K562 (cell line): ENCODE measurements at regions not wholly inside any gene's neighbourhood (a gene's known extent, or its start where the extent isn't known, plus 50 kb on each side); places are given as distances from the start of the nearest gene placed in this dataset.

Experiments
- ATAC-seq: fragments of 200-7000 bp; cut with Tn5 transposase; 3 replicates; pipeline ENCODE4 v1.9.1; 2020; ENCODE audit warnings: moderate library complexity
- BruUV-seq: library from RNA; stranded (reverse); fragments of 400-500 nt; replicated peaks from 2 replicates; lab custom pipeline; 2021; lab: Mats Ljungman, UMichigan
- CTCF ChIA-PET: fragments of 300-600 bp; formaldehyde crosslinking; extraction: SDS; loops from one replicate; lab custom pipeline; 2021; ENCODE audit warnings: low intra/inter-chr PET ratio; lab: Yijun Ruan, JAX
- POLR2A ChIA-PET: fragments of 300-600, 350-650 bp; sonication (Branson Sonifier 250); formaldehyde crosslinking; extraction: SDS; loops from one replicate; lab custom pipeline; 2021; ENCODE audit warnings: antibody characterized with exemption, inconsistent platforms; lab: Yijun Ruan, JAX
- DNase-seq, 4 experiments: peaks; one replicate each; pipeline versions ENCODE4 v3.0.0 to v3.0.0-alpha.2; 2011 to 2018; ENCODE audit warnings: low spot score in 3 of 4, mixed read lengths in 3 of 4; ENCODE audit errors: extremely low read depth in 1 of 4
- FAIRE-seq: peaks from 2 replicates; lab custom pipeline; 2011; peaks lifted over from hg19 to GRCh38; lab: Jason Lieb, UNC
- H2AFZ ChIP-seq: 2 replicates; pipeline ENCODE4 v1.6.0; 2011; ENCODE audit warnings: low read depth, low read length, control low read depth, inconsistent platforms
- H3K27ac ChIP-seq: fragments of 200-600 bp; 3 replicates; pipeline ENCODE4 v1.8.0; 2011; ENCODE audit warnings: low read depth, mild to moderate bottlenecking, control low read depth, inconsistent platforms, low read length, moderate library complexity, mixed read lengths; ENCODE audit errors: extremely low read depth
- H3K27me3 ChIP-seq, 2 experiments: fragments of 300-600 bp in 1 of 2; 2 replicates in 1 of 2; 3 replicates in 1 of 2; pipeline versions ENCODE4 v1.6.0 to v1.8.0; 2011; ENCODE audit warnings: inconsistent platforms in 2 of 2, low read length in 2 of 2, mild to moderate bottlenecking in 1 of 2, mixed read lengths in 1 of 2, moderate library complexity in 1 of 2; ENCODE audit not compliant: control insufficient read depth in 2 of 2, insufficient read depth in 2 of 2
- H3K36me3 ChIP-seq: fragments of 300-600 bp; 3 replicates; pipeline ENCODE4 v1.8.0; 2011; ENCODE audit warnings: mild to moderate bottlenecking, low read length, inconsistent platforms; ENCODE audit not compliant: control insufficient read depth, insufficient read depth
- H3K4me1 ChIP-seq, 2 experiments: fragments of 200-600 bp in 1 of 2; replicated peaks in 1 of 2; 2 replicates in 1 of 2; 3 replicates in 1 of 2; pipeline versions ENCODE4 v1.5.1 to v1.8.0; 2011; ENCODE audit warnings: inconsistent platforms in 2 of 2, low read length in 2 of 2, mild to moderate bottlenecking in 1 of 2, mixed read lengths in 1 of 2, moderate library complexity in 1 of 2; ENCODE audit not compliant: control insufficient read depth in 2 of 2, insufficient read depth in 2 of 2
- H3K4me2 ChIP-seq: 2 replicates; pipeline ENCODE4 v1.6.1; 2011; ENCODE audit warnings: low read length, control low read depth, inconsistent platforms, mixed read lengths; ENCODE audit not compliant: insufficient read depth
- H3K4me3 ChIP-seq: fragments of 200-600 bp; sonication (generic), shearing (Covaris generic); 2 replicates; pipeline ENCODE4 v1.5.1; 2016; ENCODE audit warnings: control low read depth, inconsistent platforms
- H3K79me2 ChIP-seq: fragments of 200-600 bp; 3 replicates; pipeline ENCODE4 v1.8.0; 2011; ENCODE audit warnings: low read length, inconsistent platforms; ENCODE audit not compliant: control insufficient read depth, insufficient read depth
- H3K9ac ChIP-seq, 2 experiments: 2 replicates each; pipeline versions ENCODE4 v1.6.0 to v1.6.1; 2011; ENCODE audit warnings: low read depth in 2 of 2, low read length in 2 of 2, control low read depth in 1 of 2, inconsistent platforms in 1 of 2, mild to moderate bottlenecking in 1 of 2, mixed read lengths in 1 of 2; ENCODE audit not compliant: insufficient read depth in 1 of 2
- H3K9me1 ChIP-seq: one replicate; pipeline ENCODE4 v1.6.0; 2011; ENCODE audit warnings: inconsistent platforms, mild to moderate bottlenecking, low read length, moderate library complexity; ENCODE audit not compliant: control insufficient read depth, insufficient read depth
- H3K9me3 ChIP-seq: replicated peaks from 2 replicates; pipeline ENCODE4 v1.5.1; 2011; ENCODE audit warnings: low read depth, low read length, inconsistent platforms; ENCODE audit not compliant: control insufficient read depth, insufficient read depth
- H4K20me1 ChIP-seq: replicated peaks from 2 replicates; pipeline ENCODE4 v1.6.1; 2011; ENCODE audit warnings: low read length, inconsistent platforms, mixed read lengths; ENCODE audit not compliant: control insufficient read depth, insufficient read depth
- KAT2B ChIP-seq: IDR thresholded peaks from one replicate; pipeline ENCODE4 v1.6.1; 2012; ENCODE audit warnings: low read depth, mild to moderate bottlenecking, control low read depth, inconsistent platforms, low read length, moderate library complexity
- MYBL2 ChIP-seq, 2 experiments: fragments of 450-650 bp in 1 of 2; sonication (generic) in 1 of 2; formaldehyde crosslinking in 1 of 2; IDR thresholded peaks; 2 replicates each; pipeline versions ENCODE4 v1.6.1 to v1.8.1; 2017 to 2022; ENCODE audit warnings: borderline replicate concordance in 1 of 2, inconsistent platforms in 1 of 2, low read depth in 1 of 2, mild to moderate bottlenecking in 1 of 2, missing genetic modification reagents in 1 of 2, moderate library complexity in 1 of 2
- NFATC3 ChIP-seq: fragments of 450-650 bp; IDR thresholded peaks from 2 replicates; pipeline ENCODE4 v1.6.1; 2017; ENCODE audit warnings: mild to moderate bottlenecking
- TFAM ChIP-seq: fragments of 250-450 bp; sonication (Bioruptor Pico); conservative IDR thresholded peaks from 2 replicates; pipeline ENCODE4 v1.5.0; 2021; ENCODE audit warnings: mild to moderate bottlenecking, moderate library complexity
- ZNF41 ChIP-seq: fragments of 250-450 bp; sonication (Bioruptor Pico); conservative IDR thresholded peaks from 2 replicates; pipeline ENCODE4 v1.4.0; 2020; ENCODE audit warnings: mild to moderate bottlenecking
- ZNF699 ChIP-seq: fragments of 250-450 bp; sonication (Bioruptor Pico); IDR thresholded peaks from 2 replicates; pipeline ENCODE4 v1.8.0; 2021; ENCODE audit warnings: mild to moderate bottlenecking, moderate library complexity; ENCODE audit not compliant: insufficient replicate concordance
- WGBS: fragments of 100-300 bp; shearing (Covaris generic); methylation state at CpG from one replicate; pipeline ENCODE4 v1.1.6; 2016; ENCODE audit warnings: low coverage, mixed read lengths; ENCODE audit not compliant: insufficient coverage; ENCODE audit errors: missing lambda C conversion rate; 5-methylcytosine and 5-hydroxymethylcytosine counted together
- in situ Hi-C: fragments of 300-500 bp; cut with MboI; formaldehyde crosslinking; loops from 4 replicates; pipeline ENCODE4 v1.15.0; 2018; ENCODE audit warnings: inconsistent platforms, mixed read lengths
- intact Hi-C: fragments of 100-400 bp; cut with micrococcal nuclease; formaldehyde crosslinking; loops from 2 replicates; pipeline ENCODE4 v1.14.2; 2022
- TF ChIP-seq, protein P1 (sequence below), 2 experiments: fragments of 450-650 bp; formaldehyde crosslinking in 1 of 2; IDR thresholded peaks; 2 replicates each; pipeline versions ENCODE4 v1.4.0 to v1.6.1; 2014 to 2020; ENCODE audit warnings: mild to moderate bottlenecking in 2 of 2, borderline replicate concordance in 1 of 2, low read depth in 1 of 2
- TF ChIP-seq, protein P2 (sequence below), 3 experiments: IDR thresholded peaks in 2 of 3; conservative IDR thresholded peaks in 1 of 3; 2 replicates each; pipeline ENCODE4 v1.5.1; 2011 to 2012; ENCODE audit warnings: low read length in 3 of 3, mild to moderate bottlenecking in 3 of 3, control low read depth in 2 of 3, improper control_type of control experiment in 1 of 3, inconsistent platforms in 1 of 3, low read depth in 1 of 3, mixed read lengths in 1 of 3, moderate library complexity in 1 of 3; ENCODE audit not compliant: insufficient read depth in 2 of 3
- TF ChIP-seq, protein P3 (sequence below): sonication (generic); formaldehyde crosslinking; IDR thresholded peaks from 2 replicates; pipeline ENCODE4 v1.8.1; 2023; ENCODE audit warnings: mild to moderate bottlenecking, missing genetic modification reagents

DNA sequence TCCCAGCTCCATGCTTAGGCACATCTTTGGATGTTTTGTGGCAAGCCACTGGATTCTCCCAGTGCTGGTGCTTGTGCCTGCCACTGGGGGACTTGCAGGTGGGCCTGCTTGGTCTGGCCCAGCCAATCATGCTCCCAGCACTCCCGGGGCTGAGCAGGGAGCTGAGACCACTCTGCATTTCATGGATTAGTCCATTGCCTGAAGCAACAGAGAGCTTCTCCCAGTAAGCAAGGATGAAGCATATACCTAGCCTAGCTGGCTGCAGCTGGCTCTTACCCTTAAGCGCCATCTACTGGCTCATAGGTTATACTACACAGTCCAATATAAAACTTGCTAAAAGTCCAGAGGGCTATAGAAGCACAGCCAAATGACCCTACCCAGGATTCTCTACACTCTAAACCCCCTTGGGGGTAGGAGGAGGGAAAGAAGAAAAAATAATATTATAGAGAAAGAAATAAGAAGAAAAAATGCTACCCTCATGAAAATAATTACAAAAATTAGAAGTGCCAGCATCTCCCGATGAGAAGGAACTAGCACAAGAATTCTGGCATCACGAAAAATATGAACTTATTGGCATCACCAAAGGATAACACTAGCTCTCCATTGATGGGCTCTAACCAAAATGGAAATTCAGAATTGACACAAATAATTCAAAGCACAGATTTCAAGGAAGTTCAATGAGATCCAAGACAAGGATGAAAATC lies 275.3 kb downstream of the C11orf87 start:
- BruUV-seq, result no TSS peak
- ChIA-PET POLR2A (interaction anchor here (0.5 kb wide), 1 partner anchor 52 kb away, joined by 3 read pairs; no protein-coding TSS in a partner anchor), CTCF (no interaction called here)
- no peaks in the 10 kb centered on the region for H3K79me2 ChIP-seq
- WGBS, result 8% methylated on average over 3 of the region's 4 CpGs
- H3K9me3 ChIP-seq, result no peaks in the 10 kb centered on the region
- H3K4me1 ChIP-seq, result no peaks in the 10 kb centered on the region
- no peaks in the 10 kb centered on the region for H3K9me1 ChIP-seq
- intact Hi-C loops, result loop anchor here (1.0 kb wide), 1 partner anchor 999 kb away; no protein-coding TSS in a partner anchor
- no peak overlapping the region for H3K4me3 ChIP-seq
- H4K20me1 ChIP-seq, result no peaks in the 10 kb centered on the region
- ATAC-seq (peak; percentile 90), FAIRE-seq (peak; percentile 62), DNase-seq (peak; percentile 22 to 43 (median 22))
- H3K27me3 ChIP-seq, result no peaks in the 10 kb centered on the region; a peak in 1 of 5 replicates
- no peak overlapping the region for H2AFZ ChIP-seq
- H3K27ac ChIP-seq, result no peak overlapping the region
- in situ Hi-C loops, result no loop called here
- H3K9ac ChIP-seq, result no peak overlapping the region
- H3K36me3 ChIP-seq, result no peaks in the 10 kb centered on the region
- no peak overlapping the region for H3K4me2 ChIP-seq
- TF ChIP-seq, protein P1, sequence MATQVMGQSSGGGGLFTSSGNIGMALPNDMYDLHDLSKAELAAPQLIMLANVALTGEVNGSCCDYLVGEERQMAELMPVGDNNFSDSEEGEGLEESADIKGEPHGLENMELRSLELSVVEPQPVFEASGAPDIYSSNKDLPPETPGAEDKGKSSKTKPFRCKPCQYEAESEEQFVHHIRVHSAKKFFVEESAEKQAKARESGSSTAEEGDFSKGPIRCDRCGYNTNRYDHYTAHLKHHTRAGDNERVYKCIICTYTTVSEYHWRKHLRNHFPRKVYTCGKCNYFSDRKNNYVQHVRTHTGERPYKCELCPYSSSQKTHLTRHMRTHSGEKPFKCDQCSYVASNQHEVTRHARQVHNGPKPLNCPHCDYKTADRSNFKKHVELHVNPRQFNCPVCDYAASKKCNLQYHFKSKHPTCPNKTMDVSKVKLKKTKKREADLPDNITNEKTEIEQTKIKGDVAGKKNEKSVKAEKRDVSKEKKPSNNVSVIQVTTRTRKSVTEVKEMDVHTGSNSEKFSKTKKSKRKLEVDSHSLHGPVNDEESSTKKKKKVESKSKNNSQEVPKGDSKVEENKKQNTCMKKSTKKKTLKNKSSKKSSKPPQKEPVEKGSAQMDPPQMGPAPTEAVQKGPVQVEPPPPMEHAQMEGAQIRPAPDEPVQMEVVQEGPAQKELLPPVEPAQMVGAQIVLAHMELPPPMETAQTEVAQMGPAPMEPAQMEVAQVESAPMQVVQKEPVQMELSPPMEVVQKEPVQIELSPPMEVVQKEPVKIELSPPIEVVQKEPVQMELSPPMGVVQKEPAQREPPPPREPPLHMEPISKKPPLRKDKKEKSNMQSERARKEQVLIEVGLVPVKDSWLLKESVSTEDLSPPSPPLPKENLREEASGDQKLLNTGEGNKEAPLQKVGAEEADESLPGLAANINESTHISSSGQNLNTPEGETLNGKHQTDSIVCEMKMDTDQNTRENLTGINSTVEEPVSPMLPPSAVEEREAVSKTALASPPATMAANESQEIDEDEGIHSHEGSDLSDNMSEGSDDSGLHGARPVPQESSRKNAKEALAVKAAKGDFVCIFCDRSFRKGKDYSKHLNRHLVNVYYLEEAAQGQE (IDR thresholded peaks at IDR 0.05; ENCODE audit: borderline replicate concordance), result peak; percentile 26; the same call in 1 of the 2 replicates
- TF ChIP-seq, protein P1 (CRISPR knock-in tag; IDR thresholded peaks at IDR 0.05; ENCODE audit: low read depth), result no peak
- no peak for TF ChIP-seq MYBL2 (IDR thresholded peaks at IDR 0.05; ENCODE audit: low read depth)
- no peak for TF ChIP-seq MYBL2 (CRISPR knock-in tag; IDR thresholded peaks at IDR 0.05; ENCODE audit: borderline replicate concordance)
- TF ChIP-seq, protein P2, sequence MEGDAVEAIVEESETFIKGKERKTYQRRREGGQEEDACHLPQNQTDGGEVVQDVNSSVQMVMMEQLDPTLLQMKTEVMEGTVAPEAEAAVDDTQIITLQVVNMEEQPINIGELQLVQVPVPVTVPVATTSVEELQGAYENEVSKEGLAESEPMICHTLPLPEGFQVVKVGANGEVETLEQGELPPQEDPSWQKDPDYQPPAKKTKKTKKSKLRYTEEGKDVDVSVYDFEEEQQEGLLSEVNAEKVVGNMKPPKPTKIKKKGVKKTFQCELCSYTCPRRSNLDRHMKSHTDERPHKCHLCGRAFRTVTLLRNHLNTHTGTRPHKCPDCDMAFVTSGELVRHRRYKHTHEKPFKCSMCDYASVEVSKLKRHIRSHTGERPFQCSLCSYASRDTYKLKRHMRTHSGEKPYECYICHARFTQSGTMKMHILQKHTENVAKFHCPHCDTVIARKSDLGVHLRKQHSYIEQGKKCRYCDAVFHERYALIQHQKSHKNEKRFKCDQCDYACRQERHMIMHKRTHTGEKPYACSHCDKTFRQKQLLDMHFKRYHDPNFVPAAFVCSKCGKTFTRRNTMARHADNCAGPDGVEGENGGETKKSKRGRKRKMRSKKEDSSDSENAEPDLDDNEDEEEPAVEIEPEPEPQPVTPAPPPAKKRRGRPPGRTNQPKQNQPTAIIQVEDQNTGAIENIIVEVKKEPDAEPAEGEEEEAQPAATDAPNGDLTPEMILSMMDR (IDR thresholded peaks at IDR 0.05 in 2 of 3, conservative IDR thresholded peaks at IDR 0.05 in 1 of 3; ENCODE audit: insufficient read depth in 2 of 3, low read depth in 1 of 3, low read length in 3 of 3), result peak; percentile 52 to 67 (median 62)
- TF ChIP-seq, protein P3, sequence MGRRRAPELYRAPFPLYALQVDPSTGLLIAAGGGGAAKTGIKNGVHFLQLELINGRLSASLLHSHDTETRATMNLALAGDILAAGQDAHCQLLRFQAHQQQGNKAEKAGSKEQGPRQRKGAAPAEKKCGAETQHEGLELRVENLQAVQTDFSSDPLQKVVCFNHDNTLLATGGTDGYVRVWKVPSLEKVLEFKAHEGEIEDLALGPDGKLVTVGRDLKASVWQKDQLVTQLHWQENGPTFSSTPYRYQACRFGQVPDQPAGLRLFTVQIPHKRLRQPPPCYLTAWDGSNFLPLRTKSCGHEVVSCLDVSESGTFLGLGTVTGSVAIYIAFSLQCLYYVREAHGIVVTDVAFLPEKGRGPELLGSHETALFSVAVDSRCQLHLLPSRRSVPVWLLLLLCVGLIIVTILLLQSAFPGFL (CRISPR knock-in tag), result no peak
- TF ChIP-seq NFATC3, result no peak
- TF ChIP-seq ZNF699, result no peak
- TF ChIP-seq TFAM (CRISPR knock-in tag), result no peak
- TF ChIP-seq ZNF41 (CRISPR knock-in tag), result no peak
- TF ChIP-seq KAT2B, result no peak
